Activated CD4-positive, alpha-beta T cell treated with anti-CD3 and anti-CD28 coated beads, Interleukin-2, amount 50 U/mL, for 48 hours (primary cell): ENCODE measurements at regions not wholly inside any gene's neighbourhood (a gene's known extent, or its start where the extent isn't known, plus 50 kb on each side); places are given as distances from the start of the nearest gene placed in this dataset.

Experiments used
- DNase-seq, 2 experiments: peaks; one replicate each; pipeline ENCODE4 v3.0.0-alpha.2; 2020

DNA sequence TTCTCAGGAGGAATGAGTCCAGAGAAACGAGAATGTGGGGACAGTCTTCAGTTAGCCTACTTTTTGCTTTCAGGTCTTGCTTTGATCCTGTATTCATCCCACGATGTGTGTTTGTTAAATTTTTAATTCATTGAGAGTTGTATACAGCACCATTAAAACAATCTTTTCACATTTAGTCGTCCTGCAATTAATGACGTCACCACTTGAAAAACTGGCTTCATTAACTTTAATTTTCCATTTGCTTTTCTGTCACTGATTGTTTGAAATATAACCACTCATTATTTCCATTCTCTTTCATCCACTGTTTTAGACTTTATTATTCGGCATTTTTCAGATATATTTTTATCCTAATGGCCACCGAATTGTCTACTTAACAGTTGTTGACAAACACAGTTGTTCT is 146.9 kb downstream of the TFEC start:
- no peak for DNase-seq

- no peak for DNase-seq
Measured at GRCh38 chr7:115881476-115881875, 149.1 kb downstream of the TFEC start.

DNA sequence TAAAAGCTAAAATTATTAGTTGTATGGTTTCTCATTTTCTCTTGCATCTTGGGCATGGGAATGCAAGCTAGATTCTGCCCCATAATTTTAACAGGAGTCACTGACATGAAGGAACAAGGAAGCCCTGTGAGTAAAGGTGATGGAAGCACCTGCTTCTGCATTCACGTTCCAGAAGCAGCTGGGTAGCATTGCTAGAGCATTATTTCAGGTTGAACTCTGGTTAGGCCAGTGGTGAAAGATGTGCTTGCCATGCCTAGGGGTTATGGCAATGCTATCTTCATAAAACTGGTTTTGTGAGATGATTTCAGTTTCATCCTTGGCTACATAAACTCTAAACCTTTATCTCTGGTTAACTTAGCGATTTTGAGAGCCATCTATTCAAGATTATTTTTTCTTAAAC is 151.4 kb downstream of the TFEC start:
- no peak for DNase-seq

GRCh38 chr7:115869801-115870200 is 160.8 kb downstream of the TFEC start:
- no peak for DNase-seq

DNA sequence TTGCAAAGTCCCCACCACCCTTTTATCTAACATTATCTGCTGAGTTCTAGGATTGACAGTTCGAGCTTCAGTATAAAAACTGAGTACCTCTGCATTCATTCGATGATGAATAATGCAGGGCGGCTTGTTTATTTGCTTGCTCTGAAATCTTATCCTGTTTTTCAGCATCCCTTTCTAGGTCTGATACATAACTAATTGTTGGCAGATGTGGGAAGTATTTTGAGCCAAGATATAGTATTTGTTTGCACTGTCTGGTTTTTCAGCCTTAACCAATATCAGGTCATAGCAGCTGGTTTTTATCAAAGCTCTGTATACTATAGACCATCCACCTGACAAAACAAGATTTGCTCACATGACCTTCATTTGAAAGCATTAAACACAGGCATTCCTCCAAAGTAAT is 161.4 kb downstream of the TFEC start:
- DNase-seq, result no peak

DNA sequence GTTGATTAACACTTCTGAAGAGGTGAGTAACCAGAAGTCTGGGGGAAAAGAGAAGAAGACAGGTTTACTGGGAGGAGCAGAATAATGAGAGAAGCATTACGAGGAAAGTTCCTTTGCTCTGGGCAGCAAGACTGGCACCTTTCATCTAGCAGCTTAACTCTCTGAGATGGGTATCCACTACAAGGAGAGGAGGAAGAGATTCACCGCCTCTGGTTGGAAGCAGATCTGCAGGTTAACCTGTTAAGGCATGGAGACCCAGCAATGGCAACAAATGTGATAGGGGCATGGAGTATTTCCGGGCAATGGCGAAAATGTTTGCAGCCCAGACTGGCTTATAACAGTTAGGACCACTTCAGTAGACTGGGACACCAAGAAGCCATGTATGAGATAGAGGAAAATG is 162.2 kb downstream of the TFEC start:
- no peak for DNase-seq

DNA sequence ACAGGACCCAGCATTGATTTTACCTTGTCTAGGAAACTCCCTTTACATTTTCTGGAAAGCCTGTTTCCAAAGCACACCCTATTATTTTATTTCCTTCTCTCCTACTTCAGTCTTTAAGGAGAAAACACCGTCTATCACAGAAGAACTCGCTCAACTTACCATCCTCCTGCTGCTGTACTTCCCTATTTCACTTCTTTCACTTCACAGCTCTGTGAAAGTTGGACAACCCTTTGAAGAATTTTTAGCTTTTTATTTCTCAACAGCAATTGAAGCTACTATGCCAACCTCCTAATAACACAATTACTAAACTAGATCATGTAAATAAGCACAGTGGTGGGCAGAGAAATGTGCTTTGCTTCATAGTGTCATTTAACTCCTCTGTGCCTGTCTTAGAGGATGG is 166.5 kb downstream of the TFEC start:
- no peak for DNase-seq

GRCh38 chr7:115851291-115851690 is 179.3 kb downstream of the TFEC start:
- no peak for DNase-seq

- no peak for DNase-seq
Measured at GRCh38 chr7:115850774-115851173, 179.8 kb downstream of the TFEC start.

- DNase-seq, result no peak
Measured at GRCh38 chr7:115844857-115845256, 185.7 kb downstream of the TFEC start.

- DNase-seq, result no peak
Measured at GRCh38 chr7:115840702-115841101, 189.9 kb downstream of the TFEC start.

DNA sequence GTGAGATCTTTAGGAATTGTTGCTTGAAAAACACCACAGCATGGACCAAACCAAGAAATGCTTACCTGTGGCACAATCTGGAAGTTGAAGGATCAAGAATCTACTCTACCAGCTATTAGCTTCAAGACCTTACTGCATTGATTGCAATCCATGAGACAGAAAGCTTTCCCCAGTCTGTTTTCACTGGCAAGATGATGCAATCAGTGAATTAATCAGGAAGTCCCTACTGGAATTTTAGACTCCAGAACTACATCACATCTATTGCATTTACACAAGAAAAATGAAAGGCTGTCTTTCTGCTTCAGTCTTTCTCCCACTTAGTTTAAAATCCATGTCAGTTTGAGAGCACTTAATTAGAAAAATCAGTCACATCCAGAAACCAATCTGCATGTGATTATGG is 191.7 kb downstream of the TFEC start:
- no peak for DNase-seq

DNA sequence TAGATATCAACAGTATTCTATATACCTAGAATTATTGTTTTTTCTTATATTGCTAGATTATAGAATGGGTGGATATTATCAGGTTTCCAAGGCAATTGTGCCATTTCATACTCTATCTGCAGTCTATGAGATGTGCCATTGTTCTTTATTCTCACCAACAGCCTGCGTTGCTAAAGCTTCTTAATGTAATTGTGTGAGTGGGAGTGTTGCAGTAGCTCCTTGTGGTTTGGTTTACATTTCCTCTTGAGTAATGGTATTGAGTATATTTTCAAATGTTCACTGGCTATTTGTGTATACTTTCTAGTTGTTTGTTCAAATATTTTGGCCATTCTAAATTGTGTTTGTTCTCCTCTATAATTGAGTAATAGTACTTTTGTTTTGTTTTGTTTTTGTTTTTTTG is 199.2 kb downstream of the TFEC start:
- no peak for DNase-seq

DNA sequence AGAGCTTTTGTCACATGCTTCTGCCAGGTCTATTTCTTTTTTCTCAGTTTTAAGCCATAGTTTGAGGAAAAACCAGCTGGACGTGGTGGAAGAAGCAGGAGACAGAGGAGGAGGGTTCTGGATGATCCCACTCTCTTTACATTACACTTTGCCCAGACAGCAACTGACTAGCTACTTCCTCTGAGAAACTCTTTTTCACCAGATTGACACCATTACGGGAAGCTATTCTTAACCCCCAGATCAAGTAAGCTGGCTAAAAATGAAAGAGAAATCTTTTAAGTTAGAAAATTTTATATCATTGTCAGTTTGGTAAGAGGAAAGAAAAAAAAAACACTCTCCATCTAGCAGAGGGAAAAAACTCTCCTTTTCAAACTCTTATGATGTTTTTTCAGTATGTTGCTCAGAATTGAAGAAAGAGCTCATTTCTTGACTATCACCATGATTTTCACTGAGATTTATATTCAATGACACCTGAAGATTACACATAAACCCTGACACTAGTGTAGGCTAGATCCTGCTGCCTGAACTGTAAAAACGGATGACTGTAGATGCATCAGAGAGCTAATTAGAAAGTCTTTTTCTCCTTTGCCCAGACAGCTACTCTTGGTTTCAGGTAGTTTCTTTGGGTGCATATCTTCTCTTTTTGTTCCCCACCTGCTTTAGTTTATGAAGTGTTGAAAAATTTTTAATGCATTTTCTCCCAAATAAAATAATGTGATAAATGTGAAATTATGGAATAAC is 203.1 kb downstream of the TFEC start:
- no peak for DNase-seq

DNA sequence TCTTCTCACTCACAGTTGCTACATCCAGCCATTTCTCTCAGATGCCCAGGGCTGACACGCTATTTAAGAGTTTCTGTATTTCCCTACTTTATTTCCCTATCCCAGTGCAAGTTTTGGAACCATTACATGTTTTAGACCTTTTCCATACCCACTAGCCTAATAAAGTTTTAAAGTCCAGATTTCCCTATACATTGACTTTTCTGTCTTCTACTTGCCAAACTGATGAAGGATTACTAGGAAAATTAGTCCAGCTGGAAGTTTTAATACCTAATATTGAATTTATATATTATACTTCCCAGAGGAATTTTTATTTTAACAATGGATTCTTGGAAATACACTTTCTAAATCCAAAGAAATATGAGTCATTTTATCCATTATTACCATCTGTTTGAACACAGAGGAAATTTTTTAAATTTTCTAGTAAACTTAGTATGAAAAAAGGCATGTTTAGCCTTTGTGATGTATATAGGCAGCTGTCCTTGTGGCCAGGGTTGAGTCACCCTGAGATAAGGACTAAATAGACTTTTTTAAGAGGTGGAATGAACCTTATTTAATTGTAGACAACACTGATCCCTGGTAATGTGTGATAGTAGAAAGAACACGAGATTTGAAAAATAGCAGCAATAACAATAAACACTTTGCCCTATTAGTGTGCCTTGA is 205.0 kb downstream of the TFEC start:
- DNase-seq, result no peak

GRCh38 chr7:115822801-115823200 is 207.8 kb downstream of the TFEC start:
- DNase-seq, result no peak

- DNase-seq, result no peak
Measured at GRCh38 chr7:115822380-115822779, 208.2 kb downstream of the TFEC start.

DNA sequence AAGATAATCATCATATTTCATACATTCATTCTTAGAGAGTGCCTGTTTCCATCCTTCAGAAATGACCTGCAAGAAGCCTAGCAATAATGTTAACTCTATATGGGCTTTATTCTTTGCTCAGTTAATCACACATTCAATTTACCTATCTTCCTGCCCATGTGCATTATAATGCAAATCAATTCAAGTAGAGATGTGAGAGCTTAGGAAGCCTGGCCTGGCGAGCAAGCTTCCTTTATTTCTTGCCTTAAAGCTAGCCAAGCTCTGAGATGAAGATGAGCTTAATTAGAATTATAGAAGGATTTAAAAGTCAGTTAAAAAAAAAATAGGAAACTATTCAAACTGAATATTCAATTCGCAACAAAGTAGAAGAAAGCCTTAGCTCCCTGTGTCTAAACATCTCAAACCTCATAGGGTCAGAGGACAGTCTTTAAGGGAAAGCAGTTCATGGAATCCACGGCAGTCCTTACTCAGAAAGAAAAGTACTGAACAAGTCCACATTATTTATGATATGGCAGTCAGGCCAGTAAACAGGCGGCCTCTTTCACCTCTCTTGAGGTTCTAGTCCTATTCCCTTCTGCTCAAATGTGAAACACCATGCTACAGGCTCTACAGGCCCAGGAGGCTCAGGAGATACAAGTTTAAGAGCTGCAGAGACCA is 214.1 kb downstream of the TFEC start:
- no peak for DNase-seq

DNA sequence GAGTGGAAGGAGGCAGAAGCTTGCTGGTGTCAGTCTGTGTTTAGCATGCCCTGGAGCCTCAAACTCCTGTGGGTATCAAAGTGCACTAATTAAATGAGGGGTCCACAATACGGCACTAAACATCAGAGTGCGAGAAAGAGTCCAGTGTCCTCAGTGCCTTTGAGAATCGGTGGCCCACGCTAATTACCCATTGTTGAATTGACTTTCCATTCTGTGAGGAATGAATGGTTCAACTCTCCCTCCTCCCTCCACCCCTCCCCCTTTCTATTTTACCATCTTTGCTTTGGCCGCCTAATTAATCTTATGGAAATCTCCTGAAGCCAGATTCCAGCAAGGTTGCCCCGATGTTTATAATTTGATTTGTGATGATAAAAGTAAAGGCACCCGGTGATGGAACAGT is 217.8 kb downstream of the TFEC start:
- DNase-seq, result no peak

DNA sequence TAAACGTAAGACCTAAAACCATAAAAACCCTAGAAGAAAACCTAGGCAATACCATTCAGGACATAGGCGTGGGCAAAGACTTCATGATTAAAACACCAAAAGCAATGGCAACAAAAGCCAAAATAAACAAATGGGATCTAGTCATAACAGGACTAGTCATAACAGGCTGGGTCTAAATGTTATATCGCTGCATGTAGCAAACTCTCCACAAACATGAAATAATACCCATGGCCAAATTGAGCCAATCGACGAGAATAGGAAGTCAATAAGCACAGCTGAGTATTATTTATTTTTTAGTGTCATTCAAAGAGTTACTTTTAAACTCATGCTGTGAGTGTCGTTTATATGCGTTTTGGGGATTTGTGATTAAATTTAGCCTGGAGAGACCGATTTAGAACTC is 225.1 kb downstream of the TFEC start:
- DNase-seq, result no peak

- no peak for DNase-seq
Measured at GRCh38 chr7:115802415-115802814, 228.1 kb downstream of the TFEC start.

DNA sequence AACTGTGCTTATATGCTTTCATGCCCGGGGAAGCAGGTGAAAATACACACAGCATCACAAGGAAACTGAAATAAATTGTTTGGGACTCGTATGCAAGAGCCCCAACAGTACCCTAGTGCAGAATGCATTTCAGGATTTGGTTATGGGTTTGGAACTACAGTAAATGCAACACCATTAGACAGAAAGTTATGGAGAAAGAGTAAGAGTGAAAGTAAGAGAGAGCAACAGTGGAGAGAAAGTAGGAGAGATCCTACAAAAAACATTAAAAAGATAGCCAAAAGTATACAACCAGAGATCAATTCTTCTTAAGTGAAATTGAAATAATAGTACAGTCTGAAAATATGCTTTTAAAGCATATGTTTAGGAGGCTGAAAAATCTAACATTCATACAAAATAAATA is 231.1 kb downstream of the TFEC start:
- DNase-seq, result no peak

DNA sequence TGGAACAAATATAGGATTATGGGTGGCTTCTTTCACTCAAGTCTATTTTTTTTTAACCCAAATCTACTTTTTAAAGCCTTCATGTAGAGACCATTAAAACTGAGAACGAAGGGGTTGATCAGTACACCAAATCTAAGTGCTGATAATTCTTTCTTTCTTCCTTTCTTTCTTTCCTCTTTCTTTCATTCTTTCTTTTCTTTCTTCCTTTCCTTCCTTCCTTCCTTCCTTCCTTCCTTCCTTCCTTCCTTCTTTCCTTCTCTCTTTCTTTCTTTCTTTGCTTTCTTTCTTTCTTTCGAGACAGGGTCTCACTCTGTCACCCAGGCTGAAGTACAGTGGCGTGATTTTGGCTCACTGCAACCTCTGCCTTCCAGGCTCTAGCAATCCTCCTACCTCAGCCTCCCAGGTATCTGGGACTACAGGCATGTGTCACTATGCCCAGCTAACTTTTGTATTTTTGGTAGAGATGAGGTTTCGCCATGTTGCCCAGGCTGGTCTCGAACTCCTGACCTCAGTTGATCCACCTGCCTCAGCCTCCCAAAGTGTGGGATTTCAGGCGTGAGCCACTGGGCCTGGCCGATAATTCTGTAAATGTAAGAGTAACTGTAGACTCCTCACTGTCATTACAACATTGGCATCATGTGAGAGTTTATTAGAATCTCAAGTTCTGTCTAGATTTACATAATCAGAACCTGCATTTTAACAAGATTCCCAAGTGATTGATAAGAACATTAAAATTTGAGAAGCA is 236.4 kb downstream of the TFEC start:
- DNase-seq, result no peak

DNA sequence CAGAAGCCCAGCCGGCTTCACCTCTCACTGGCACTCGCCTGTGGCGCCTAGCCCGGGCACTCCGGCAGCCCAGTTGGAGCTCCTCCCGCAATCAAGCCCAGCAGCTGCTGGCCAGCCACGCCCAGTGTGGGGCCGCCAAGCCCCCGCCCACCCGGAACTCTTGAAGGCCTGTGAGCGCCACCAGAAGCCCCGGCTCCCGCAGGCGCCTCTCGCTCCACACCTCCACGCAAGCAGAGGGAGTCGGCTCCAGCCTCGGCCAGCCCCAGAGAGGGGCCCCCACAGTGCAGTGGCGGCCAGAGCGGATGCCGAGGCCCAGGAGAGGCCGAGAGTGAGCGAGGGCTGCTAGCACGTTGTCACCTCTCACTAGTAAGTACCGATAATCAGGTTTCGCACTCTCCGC is 240.7 kb downstream of the TFEC start:
- DNase-seq, result no peak
